A673 (cell line): ENCODE measurements at regions not wholly inside any gene's neighbourhood (a gene's known extent, or its start where the extent isn't known, plus 50 kb on each side); places are given as distances from the start of the nearest gene placed in this dataset.

Source experiments
- BruUV-seq: library from RNA; stranded (reverse); fragments of 400-500 nt; replicated peaks from 2 replicates; lab custom pipeline; 2021; lab: Mats Ljungman, UMichigan
- CTCF ChIA-PET: fragments of 300-600 bp; sonication (Branson Sonifier 250); formaldehyde crosslinking; loops from one replicate; lab custom pipeline; 2022; ENCODE audit warnings: antibody characterized with exemption; lab: Charles Lee
- POLR2A ChIA-PET: fragments of 300-600 bp; sonication (Branson Sonifier 250); formaldehyde crosslinking; loops from one replicate; lab custom pipeline; 2022; ENCODE audit warnings: antibody characterized with exemption; ENCODE audit not compliant: low non-redundant PET; lab: Charles Lee
- DNase-seq: peaks from one replicate; pipeline ENCODE4 v3.0.0-alpha.2; 2015; ENCODE audit warnings: low spot score
- H3K27ac ChIP-seq: fragments of 200-600 bp; sonication (generic); 2 replicates; pipeline ENCODE4 v1.5.1; 2016; ENCODE audit warnings: mixed run types, low read depth, mild to moderate bottlenecking, mixed read lengths, antibody characterized with exemption, low read length; ENCODE audit not compliant: poor library complexity, severe bottlenecking
- H3K27me3 ChIP-seq: fragments of 200-600 bp; sonication (generic); replicated peaks from 2 replicates; pipeline ENCODE4 v1.6.1; 2017; ENCODE audit warnings: mixed run types, low read depth, mild to moderate bottlenecking, mixed read lengths, antibody characterized with exemption, low read length; ENCODE audit not compliant: insufficient read depth, poor library complexity
- H3K36me3 ChIP-seq: fragments of 200-600 bp; sonication (generic); 2 replicates; pipeline ENCODE4 v1.6.1; 2016; ENCODE audit warnings: mixed run types, mild to moderate bottlenecking, mixed read lengths, antibody characterized with exemption, low read length; ENCODE audit not compliant: insufficient read depth, poor library complexity, severe bottlenecking
- H3K4me1 ChIP-seq: fragments of 200-600 bp; sonication (generic); 2 replicates; pipeline ENCODE4 v1.6.1; 2017; ENCODE audit warnings: mixed run types, mild to moderate bottlenecking, mixed read lengths, antibody characterized with exemption, low read length; ENCODE audit not compliant: insufficient read depth, poor library complexity, severe bottlenecking
- H3K4me3 ChIP-seq: fragments of 200-600 bp; sonication (generic); 2 replicates; pipeline ENCODE4 v1.5.1; 2016; ENCODE audit warnings: low read depth, mixed run types, mild to moderate bottlenecking, mixed read lengths, low read length; ENCODE audit not compliant: poor library complexity, severe bottlenecking
- H3K9me3 ChIP-seq: fragments of 200-600 bp; sonication (generic); 2 replicates; pipeline ENCODE4 v1.6.1; 2016; ENCODE audit warnings: mixed run types, low read depth, mild to moderate bottlenecking, mixed read lengths, antibody characterized with exemption, low read length; ENCODE audit not compliant: poor library complexity, severe bottlenecking
- EZH2 ChIP-seq: fragments of 200-600 bp; sonication (generic); IDR thresholded peaks from 2 replicates; pipeline ENCODE4 v1.6.1; 2017; ENCODE audit warnings: borderline replicate concordance, low read depth, mild to moderate bottlenecking, mixed read lengths, antibody characterized with exemption, low read length; ENCODE audit not compliant: poor library complexity, severe bottlenecking
- intact Hi-C: fragments of 100-400 bp; cut with micrococcal nuclease; formaldehyde crosslinking; loops from one replicate; pipeline ENCODE4 v1.10.0; 2022; ENCODE audit not compliant: unreplicated experiment
- TF ChIP-seq, protein P1 (sequence below): fragments of 300-800, 200-600 bp; sonication (generic); conservative IDR thresholded peaks from 2 replicates; pipeline ENCODE4 v1.5.1; 2017; ENCODE audit warnings: low read depth, mild to moderate bottlenecking, antibody characterized with exemption, low read length, moderate library complexity, mixed read lengths

GRCh38 chr5:159533197-159533596, 202.9 kb upstream of the IL12B start:
- no peaks in the 10 kb centered on the region for H3K4me1 ChIP-seq
- no peaks in the 10 kb centered on the region for H3K9me3 ChIP-seq
- H3K4me3 ChIP-seq: no peak overlapping the region
- POLR2A ChIA-PET: no interaction called here
- CTCF ChIA-PET: no interaction called here
- intact Hi-C loops: no loop called here
- no peaks in the 10 kb centered on the region for H3K36me3 ChIP-seq
- no peak overlapping the region for H3K27ac ChIP-seq
- no peaks in the 10 kb centered on the region for H3K27me3 ChIP-seq
- no peak for TF ChIP-seq EZH2
- TF ChIP-seq, protein P1, sequence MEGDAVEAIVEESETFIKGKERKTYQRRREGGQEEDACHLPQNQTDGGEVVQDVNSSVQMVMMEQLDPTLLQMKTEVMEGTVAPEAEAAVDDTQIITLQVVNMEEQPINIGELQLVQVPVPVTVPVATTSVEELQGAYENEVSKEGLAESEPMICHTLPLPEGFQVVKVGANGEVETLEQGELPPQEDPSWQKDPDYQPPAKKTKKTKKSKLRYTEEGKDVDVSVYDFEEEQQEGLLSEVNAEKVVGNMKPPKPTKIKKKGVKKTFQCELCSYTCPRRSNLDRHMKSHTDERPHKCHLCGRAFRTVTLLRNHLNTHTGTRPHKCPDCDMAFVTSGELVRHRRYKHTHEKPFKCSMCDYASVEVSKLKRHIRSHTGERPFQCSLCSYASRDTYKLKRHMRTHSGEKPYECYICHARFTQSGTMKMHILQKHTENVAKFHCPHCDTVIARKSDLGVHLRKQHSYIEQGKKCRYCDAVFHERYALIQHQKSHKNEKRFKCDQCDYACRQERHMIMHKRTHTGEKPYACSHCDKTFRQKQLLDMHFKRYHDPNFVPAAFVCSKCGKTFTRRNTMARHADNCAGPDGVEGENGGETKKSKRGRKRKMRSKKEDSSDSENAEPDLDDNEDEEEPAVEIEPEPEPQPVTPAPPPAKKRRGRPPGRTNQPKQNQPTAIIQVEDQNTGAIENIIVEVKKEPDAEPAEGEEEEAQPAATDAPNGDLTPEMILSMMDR: no peak
- DNase-seq: no peak
- BruUV-seq: no TSS peak

- no peaks in the 10 kb centered on the region for H3K27me3 ChIP-seq
- no peak for DNase-seq
- ChIA-PET CTCF (no interaction called here), POLR2A (no interaction called here)
- intact Hi-C loops: no loop called here
- TF ChIP-seq, protein P1: no peak
- no peak for TF ChIP-seq EZH2
- no peaks in the 10 kb centered on the region for H3K36me3 ChIP-seq
- no peaks in the 10 kb centered on the region for H3K4me1 ChIP-seq
- no peak overlapping the region for H3K4me3 ChIP-seq
- H3K27ac ChIP-seq: no peak overlapping the region
- no peaks in the 10 kb centered on the region for H3K9me3 ChIP-seq
- BruUV-seq: no TSS peak
These were observed 205.9 kb upstream of the IL12B start for GRCh38 chr5:159536166-159536565.

- no TSS peak for BruUV-seq
- TF ChIP-seq, protein P1: no peak
- no peak for TF ChIP-seq EZH2
- no peak for DNase-seq
- ChIA-PET CTCF (no interaction called here), POLR2A (no interaction called here)
- Histone ChIP-seq H3K4me1 (no peaks in the 10 kb centered on the region), H3K4me3 (no peak overlapping the region), H3K27ac (no peak overlapping the region), H3K27me3 (no peaks in the 10 kb centered on the region), H3K36me3 (no peaks in the 10 kb centered on the region), H3K9me3 (no peaks in the 10 kb centered on the region)
- intact Hi-C loops: no loop called here
These were observed 206.4 kb upstream of the IL12B start for GRCh38 chr5:159536646-159537045.
